ENCODE measurements at regions not wholly inside any gene's neighbourhood (a gene's known extent, or its start where the extent isn't known, plus 50 kb on each side); places are given as distances from the start of the nearest gene placed in this dataset.
"Not testable (repeated sequence)": the region's sequence is repeated elsewhere in the genome, so short reads cannot be mapped to it uniquely, and the experiment has no call there.

- intact Hi-C loops (cut with DNase I); ATAC-seq (ENCODE audit: poor library complexity); DNase-seq: not testable (repeated sequence)
Observed at GRCh38 chr5:145442661-145443060, 392.5 kb downstream of the PRELID2 start.

DNA sequence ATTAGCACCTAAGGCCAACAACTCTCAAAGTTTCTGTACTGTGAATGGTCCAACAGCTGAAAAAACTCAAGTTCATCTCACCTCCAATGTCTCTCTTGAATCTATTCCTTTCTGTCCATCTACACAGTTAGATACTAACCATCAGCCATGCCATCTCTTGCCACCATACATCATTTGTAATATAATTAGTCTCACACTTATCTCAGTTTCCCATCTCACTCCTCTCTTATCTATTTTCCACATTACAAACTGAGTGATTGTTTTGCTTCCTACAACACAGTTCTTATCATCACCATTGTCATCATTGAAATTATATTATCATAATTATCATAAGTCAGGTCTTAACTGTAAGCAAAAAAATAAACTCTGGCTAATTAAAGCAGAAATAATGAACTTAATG is 393.9 kb downstream of the PRELID2 start:
- intact Hi-C loops (cut with DNase I) = no loop called here
- ATAC-seq (ENCODE audit: poor library complexity) (no peak), DNase-seq (no peak)

DNA sequence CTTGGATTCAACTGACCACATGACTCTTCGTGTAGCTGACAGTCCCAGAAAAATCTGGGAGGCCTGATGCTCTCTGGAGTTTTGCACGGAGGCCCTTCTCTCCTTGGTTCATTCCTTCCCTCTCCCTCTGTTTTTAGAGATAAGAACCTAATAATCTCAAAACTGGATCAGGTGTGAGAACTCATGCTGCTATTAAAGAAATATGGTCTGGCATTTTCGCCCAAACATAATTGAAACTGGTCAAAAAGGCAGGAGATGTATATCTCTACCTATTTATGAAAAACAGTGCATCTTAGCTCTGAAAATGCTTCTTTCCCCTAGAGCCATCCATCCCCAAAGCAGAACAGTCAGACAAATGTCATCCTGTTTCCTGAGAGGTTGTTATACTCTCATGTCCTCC is 397.5 kb downstream of the PRELID2 start:
- intact Hi-C loops (cut with DNase I) = no loop called here
- no peak for DNase-seq
- no peak for ATAC-seq (ENCODE audit: poor library complexity)

- ATAC-seq (ENCODE audit: poor library complexity) (no peak), DNase-seq (no peak)
- intact Hi-C loops (cut with DNase I) = no loop called here
Observed at GRCh38 chr5:145433077-145433476, 402.1 kb downstream of the PRELID2 start.

DNA sequence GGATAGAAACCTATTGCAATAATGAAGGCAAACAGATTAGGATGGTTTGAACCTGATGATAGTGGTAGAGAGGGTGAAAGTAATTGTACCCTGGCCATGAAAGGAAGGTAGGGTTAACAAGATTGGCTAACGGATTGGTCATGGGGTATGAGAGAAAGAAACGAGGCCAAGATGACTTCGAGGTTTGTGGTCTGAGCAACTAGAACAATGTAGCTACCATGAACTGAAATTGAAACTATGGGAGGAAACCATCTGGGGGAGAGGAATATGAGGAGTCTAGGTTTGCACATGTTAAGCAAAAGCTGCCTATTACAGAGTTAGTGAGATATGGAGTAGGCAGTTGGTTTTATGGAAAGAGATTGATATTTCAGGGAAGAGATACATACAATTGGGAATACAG is 406.0 kb downstream of the PRELID2 start:
- DNase-seq (no peak), ATAC-seq (ENCODE audit: poor library complexity) (no peak)
- intact Hi-C loops (cut with DNase I) = no loop called here

- intact Hi-C loops (cut with DNase I) = no loop called here
- ATAC-seq (ENCODE audit: poor library complexity) = no peak
- no peak for DNase-seq
Observed at GRCh38 chr5:145408048-145408341, 427.1 kb downstream of the PRELID2 start.

- DNase-seq (no peak), ATAC-seq (ENCODE audit: poor library complexity) (no peak)
- intact Hi-C loops (cut with DNase I) = no loop called here
Observed at GRCh38 chr5:145407300-145408047, 427.7 kb downstream of the PRELID2 start.

- DNase-seq (no peak), ATAC-seq (ENCODE audit: poor library complexity) (no peak)
- intact Hi-C loops (cut with DNase I) = no loop called here
Observed at GRCh38 chr5:145403992-145404391, 431.1 kb downstream of the PRELID2 start.

DNA sequence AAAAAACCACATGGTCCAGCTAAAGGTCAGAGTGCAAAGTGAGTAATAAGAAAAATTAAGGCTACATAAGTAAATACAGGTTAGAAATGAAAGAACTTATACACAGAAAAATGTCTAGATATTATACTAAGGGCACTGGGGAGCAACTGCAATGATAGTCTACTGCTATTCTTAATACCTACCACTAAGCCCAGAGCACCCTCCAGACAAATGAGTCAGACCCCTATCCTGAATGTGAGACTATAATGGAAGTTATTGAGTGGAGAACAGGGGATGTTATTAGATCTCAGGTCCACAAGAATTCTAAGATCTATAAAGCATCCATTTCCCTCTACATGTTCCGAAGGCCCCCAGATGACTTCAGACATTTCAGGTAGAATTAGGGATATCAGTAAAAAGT is 438.3 kb downstream of the PRELID2 start:
- intact Hi-C loops (cut with DNase I) = no loop called here
- DNase-seq = no peak
- ATAC-seq (ENCODE audit: poor library complexity) = no peak

DNA sequence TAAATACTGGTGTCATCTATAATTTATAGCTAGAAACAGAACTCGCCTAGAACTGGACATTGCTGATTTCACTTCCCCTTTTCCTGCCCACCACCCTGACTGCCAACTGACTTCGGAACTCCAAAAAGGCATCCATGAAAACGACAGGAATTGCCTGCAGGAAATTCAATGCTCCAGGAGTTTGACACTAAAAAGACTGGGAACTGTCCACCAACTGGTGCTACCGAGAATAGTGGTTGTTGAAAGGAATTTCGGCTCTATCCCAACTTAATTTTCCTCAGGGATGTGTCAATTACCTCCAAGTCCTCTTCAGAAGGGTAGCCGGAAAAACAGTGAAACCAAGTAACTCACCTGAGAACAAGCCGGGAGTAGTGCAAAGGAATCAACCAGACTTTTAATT is 440.0 kb downstream of the PRELID2 start:
- intact Hi-C loops (cut with DNase I); DNase-seq; ATAC-seq (ENCODE audit: poor library complexity): not testable (repeated sequence)

- ATAC-seq (ENCODE audit: poor library complexity) (no peak), DNase-seq (no peak)
- intact Hi-C loops (cut with DNase I) = no loop called here
Observed at GRCh38 chr5:145393426-145393825, 441.7 kb downstream of the PRELID2 start.

GRCh38 chr5:145389047-145389446 is 446.1 kb downstream of the PRELID2 start:
- intact Hi-C loops (cut with DNase I) = no loop called here
- no peak for ATAC-seq (ENCODE audit: poor library complexity)
- no peak for DNase-seq

- no peak for ATAC-seq (ENCODE audit: poor library complexity)
- intact Hi-C loops (cut with DNase I) = no loop called here
- no peak for DNase-seq
Observed at GRCh38 chr5:145385276-145385675, 449.9 kb downstream of the PRELID2 start.

- no peak for ATAC-seq (ENCODE audit: poor library complexity)
- DNase-seq = no peak
- intact Hi-C loops (cut with DNase I) = no loop called here
Observed at GRCh38 chr5:145378226-145378625, 456.9 kb downstream of the PRELID2 start.

- no peak for ATAC-seq (ENCODE audit: poor library complexity)
- no peak for DNase-seq
- intact Hi-C loops (cut with DNase I) = no loop called here
Observed at GRCh38 chr5:145375521-145375920, 459.6 kb downstream of the PRELID2 start.

DNA sequence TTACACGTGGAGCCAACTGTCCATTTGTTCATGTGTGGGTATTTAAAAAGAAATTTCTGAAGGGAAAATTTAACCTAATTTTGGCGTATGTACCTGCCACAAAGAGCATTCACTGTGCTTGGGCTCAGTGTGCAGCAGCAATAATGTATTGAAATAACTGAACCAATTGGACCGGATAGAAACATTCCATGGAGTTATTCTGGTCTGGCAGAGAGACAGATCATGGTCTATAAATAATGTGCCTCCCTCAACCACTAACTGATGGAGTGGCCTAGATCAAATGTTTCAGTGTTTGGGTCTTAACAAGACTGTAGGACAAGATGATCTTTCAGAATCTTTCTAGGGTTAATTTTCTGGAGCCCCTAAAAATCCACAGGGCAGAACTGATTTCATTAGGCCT is 469.7 kb downstream of the PRELID2 start:
- intact Hi-C loops (cut with DNase I) = no loop called here
- ATAC-seq (ENCODE audit: poor library complexity) = peak; percentile 78
- no peak for DNase-seq

DNA sequence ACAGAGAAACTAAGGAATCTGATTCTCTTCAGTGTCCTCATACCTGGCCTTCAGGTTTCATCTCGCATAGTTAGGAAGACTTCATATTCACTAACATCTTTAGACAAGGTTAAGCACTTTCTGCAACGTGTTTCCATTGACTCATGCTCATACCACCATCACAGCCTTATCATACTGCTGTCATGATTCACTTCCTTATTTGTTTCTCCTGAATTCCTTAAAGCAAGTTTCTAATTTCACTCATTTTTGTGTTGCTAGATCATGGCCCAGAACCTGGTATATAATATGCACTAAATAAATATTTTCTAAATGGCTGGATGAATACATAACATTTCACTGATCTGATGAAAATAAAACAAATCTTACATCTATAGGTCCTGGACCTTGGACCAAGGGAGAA is 472.9 kb downstream of the PRELID2 start:
- DNase-seq = no peak
- intact Hi-C loops (cut with DNase I) = no loop called here
- ATAC-seq (ENCODE audit: poor library complexity) = no peak

DNA sequence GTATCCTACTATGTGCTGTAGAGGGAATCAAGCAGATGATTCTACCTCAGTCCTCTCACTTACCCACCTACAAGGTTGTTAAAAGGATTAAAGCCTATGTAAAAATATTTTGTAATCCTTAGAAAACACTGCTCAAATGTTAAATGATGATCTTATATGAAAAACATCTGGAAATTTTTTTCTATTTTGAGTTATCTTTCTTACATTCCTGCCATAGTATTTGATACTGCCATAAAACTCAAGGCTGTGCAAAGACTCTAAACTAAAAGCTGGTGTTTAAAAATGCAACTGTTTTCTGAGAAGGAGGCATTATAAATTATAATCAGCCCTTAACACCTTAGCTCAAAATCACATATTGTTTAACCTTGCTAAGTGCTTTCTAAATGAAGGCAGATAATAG is 474.2 kb downstream of the PRELID2 start:
- DNase-seq (no peak), ATAC-seq (ENCODE audit: poor library complexity) (no peak)
- intact Hi-C loops (cut with DNase I) = no loop called here

GRCh38 chr5:145350513-145350912 is 484.6 kb downstream of the PRELID2 start:
- DNase-seq (no peak), ATAC-seq (ENCODE audit: poor library complexity) (no peak)
- intact Hi-C loops (cut with DNase I) = no loop called here

DNA sequence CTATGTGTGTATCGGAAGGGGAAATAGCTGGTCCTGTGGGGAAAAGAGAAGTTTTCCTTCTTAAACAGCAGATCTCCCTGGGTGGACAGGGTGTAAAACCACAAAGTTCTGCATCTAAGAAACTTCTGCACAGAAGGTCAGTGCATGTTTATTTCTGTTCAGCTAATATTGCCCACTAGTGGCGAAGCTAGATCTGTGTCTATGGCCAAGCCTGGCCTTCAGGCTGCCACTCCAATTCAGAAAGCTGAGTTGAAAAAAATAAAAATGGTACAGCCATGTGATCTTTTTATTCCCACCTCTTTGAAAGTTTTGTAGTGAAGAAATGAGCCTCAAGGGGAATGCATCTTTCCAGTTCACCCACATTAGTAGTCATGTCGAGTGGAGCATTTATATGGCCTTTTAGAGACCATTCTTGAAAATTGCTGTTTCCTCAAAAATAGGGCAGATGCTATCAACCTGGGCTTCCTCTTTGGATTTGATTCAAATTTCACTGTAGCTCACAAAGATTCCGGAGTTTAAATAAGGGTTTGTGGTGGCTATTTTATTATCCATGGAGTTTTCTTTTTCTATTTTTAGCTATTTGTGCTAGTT is 488.0 kb downstream of the PRELID2 start:
- DNase-seq (no peak), ATAC-seq (ENCODE audit: poor library complexity) (peak; percentile 73)
- intact Hi-C loops (cut with DNase I) = no loop called here

Measured in Right ventricle myocardium superior (tissue), 1 donor.